Endothelial cell of umbilical vein (primary cell): ENCODE measurements at regions not wholly inside any gene's neighbourhood (a gene's known extent, or its start where the extent isn't known, plus 50 kb on each side); places are given as distances from the start of the nearest gene placed in this dataset.

Source experiments
- BruUV-seq: library from RNA; stranded (reverse); fragments of 400-500 nt; replicated peaks from 2 replicates; lab custom pipeline; 2021; lab: Mats Ljungman, UMichigan
- CTCF ChIA-PET: fragments of 300-600, 350-600 bp; sonication (Branson Sonifier 250); formaldehyde crosslinking; loops from one replicate; lab custom pipeline; 2021; ENCODE audit warnings: antibody characterized with exemption, inconsistent platforms; lab: Charles Lee
- POLR2A ChIA-PET: fragments of 300-600, 350-600 bp; sonication (Branson Sonifier 250); formaldehyde crosslinking; loops from one replicate; lab custom pipeline; 2021; ENCODE audit warnings: antibody characterized with exemption, inconsistent platforms; lab: Charles Lee
- DNase-seq: peaks from one replicate; pipeline ENCODE4 v3.0.0-alpha.2; 2011; ENCODE audit warnings: low read depth, low spot score
- FAIRE-seq: peaks from 2 replicates; lab custom pipeline; 2011; peaks lifted over from hg19 to GRCh38; lab: Jason Lieb, UNC
- H2AFZ ChIP-seq: 2 replicates; pipeline ENCODE4 v1.6.0; 2012; ENCODE audit warnings: low read depth, low read length, control low read depth, inconsistent platforms
- H3K27ac ChIP-seq: 2 replicates; pipeline ENCODE4 v1.5.1; 2011; ENCODE audit warnings: low read depth, mild to moderate bottlenecking, control low read depth, low read length, moderate library complexity; ENCODE audit not compliant: insufficient read depth
- H3K27me3 ChIP-seq, 2 experiments: 2 replicates each; pipeline versions ENCODE4 v1.6.0 to v1.6.1; 2011; ENCODE audit warnings: low read length in 2 of 2, mixed read lengths in 1 of 2; ENCODE audit not compliant: control insufficient read depth in 2 of 2, insufficient read depth in 2 of 2
- H3K36me3 ChIP-seq, 2 experiments: 2 replicates in 1 of 2; 3 replicates in 1 of 2; pipeline ENCODE4 v1.5.1; 2011; ENCODE audit warnings: low read length in 2 of 2, mild to moderate bottlenecking in 1 of 2, moderate library complexity in 1 of 2; ENCODE audit not compliant: control insufficient read depth in 2 of 2, insufficient read depth in 2 of 2; ENCODE audit errors: extremely low read depth in 1 of 2
- H3K4me1 ChIP-seq: 3 replicates; pipeline ENCODE4 v1.5.1; 2011; ENCODE audit warnings: mild to moderate bottlenecking, low read length; ENCODE audit not compliant: control insufficient read depth, insufficient read depth; ENCODE audit errors: extremely low read depth
- H3K4me2 ChIP-seq: 2 replicates; pipeline ENCODE4 v1.6.1; 2011; ENCODE audit warnings: low read length, control low read depth, mixed read lengths; ENCODE audit not compliant: insufficient read depth
- H3K4me3 ChIP-seq, 3 experiments: fragments of 200-600 bp in 1 of 3; sonication (generic), shearing (Covaris generic) in 1 of 3; replicated peaks in 1 of 3; 2 replicates each; pipeline ENCODE4 v1.5.1; 2011 to 2016; ENCODE audit warnings: control low read depth in 3 of 3, low read length in 3 of 3, mild to moderate bottlenecking in 2 of 3, inconsistent platforms in 1 of 3, low read depth in 1 of 3, moderate library complexity in 1 of 3; ENCODE audit not compliant: insufficient read depth in 1 of 3
- H3K79me2 ChIP-seq: 2 replicates; pipeline ENCODE4 v1.6.0; 2012; ENCODE audit warnings: low read length, inconsistent platforms; ENCODE audit not compliant: control insufficient read depth, insufficient read depth
- H3K9ac ChIP-seq: replicated peaks from 2 replicates; pipeline ENCODE3; 2011; ENCODE audit warnings: low read length, control low read depth; ENCODE audit not compliant: insufficient read depth; ENCODE audit errors: extremely low read depth
- H3K9me1 ChIP-seq: replicated peaks from 3 replicates; pipeline ENCODE4 v1.6.0; 2011; ENCODE audit warnings: mild to moderate bottlenecking, low read length; ENCODE audit not compliant: control insufficient read depth, insufficient read depth; ENCODE audit errors: extremely low read depth
- H3K9me3 ChIP-seq: replicated peaks from 2 replicates; pipeline ENCODE4 v1.5.1; 2012; ENCODE audit warnings: low read length, inconsistent platforms; ENCODE audit not compliant: control insufficient read depth, insufficient read depth
- H4K20me1 ChIP-seq: replicated peaks from 2 replicates; pipeline ENCODE3; 2011; ENCODE audit warnings: mild to moderate bottlenecking, low read length; ENCODE audit not compliant: control insufficient read depth, insufficient read depth; ENCODE audit errors: extremely low read depth
- EZH2 ChIP-seq: IDR thresholded peaks from 2 replicates; pipeline ENCODE4 v1.6.1; 2012; ENCODE audit warnings: borderline replicate concordance, low read depth, mild to moderate bottlenecking, moderate library complexity, low read length, inconsistent platforms; ENCODE audit not compliant: severe bottlenecking
- FOS ChIP-seq: IDR thresholded peaks from 2 replicates; pipeline ENCODE4 v1.6.1; 2011; ENCODE audit warnings: mild to moderate bottlenecking, low read length, moderate library complexity, borderline replicate concordance; ENCODE audit not compliant: insufficient read depth
- GATA2 ChIP-seq: IDR thresholded peaks from 2 replicates; pipeline ENCODE4 v1.7.0; 2011; ENCODE audit warnings: low read depth, mild to moderate bottlenecking, moderate library complexity, mixed read lengths, low read length; ENCODE audit not compliant: insufficient read length, insufficient read depth
- JUN ChIP-seq: IDR thresholded peaks from 2 replicates; pipeline ENCODE4 v1.6.1; 2011; ENCODE audit warnings: borderline replicate concordance, low read depth; ENCODE audit not compliant: insufficient read length, insufficient read depth
- MYC ChIP-seq: IDR thresholded peaks from one replicate; pipeline ENCODE4 v1.6.1; 2011; ENCODE audit warnings: mild to moderate bottlenecking, low read depth, low read length
- POLR2A ChIP-seq: IDR thresholded peaks from 2 replicates; pipeline ENCODE4 v1.6.1; 2012; ENCODE audit warnings: low read depth, mild to moderate bottlenecking, control low read depth, low read length
- POLR2AphosphoS5 ChIP-seq: IDR thresholded peaks from 2 replicates; pipeline ENCODE4 v1.6.1; 2012; ENCODE audit warnings: low read depth, mild to moderate bottlenecking, control low read depth, low read length, moderate library complexity; ENCODE audit not compliant: insufficient read depth
- dilution Hi-C: fragments of 300-500 bp; cut with MboI; formaldehyde crosslinking; loops from one replicate; pipeline ENCODE4 v1.15.0; 2019; ENCODE audit warnings: low sequenced_read_pairs; ENCODE audit not compliant: extremely low pct_ligation_motif_present
- intact Hi-C: fragments of 100-400 bp; cut with micrococcal nuclease; formaldehyde crosslinking; loops from one replicate; pipeline ENCODE4 v1.10.0; 2022
- TF ChIP-seq, protein P1 (sequence below), 2 donors: IDR thresholded peaks; 1 replicate in 1 of 2; 2 replicates in 1 of 2; pipeline ENCODE4 v1.5.1; 2011; ENCODE audit warnings: low read length in 2 of 2, mild to moderate bottlenecking in 2 of 2, moderate library complexity in 2 of 2, control low read depth in 1 of 2, inconsistent platforms in 1 of 2, low read depth in 1 of 2; ENCODE audit not compliant: insufficient read depth in 1 of 2; ENCODE audit errors: extremely low read depth in 1 of 2
- TF ChIP-seq, protein P2 (sequence below): IDR thresholded peaks from 2 replicates; pipeline ENCODE4 v1.6.1; 2011; ENCODE audit not compliant: insufficient read depth, insufficient read length

DNA sequence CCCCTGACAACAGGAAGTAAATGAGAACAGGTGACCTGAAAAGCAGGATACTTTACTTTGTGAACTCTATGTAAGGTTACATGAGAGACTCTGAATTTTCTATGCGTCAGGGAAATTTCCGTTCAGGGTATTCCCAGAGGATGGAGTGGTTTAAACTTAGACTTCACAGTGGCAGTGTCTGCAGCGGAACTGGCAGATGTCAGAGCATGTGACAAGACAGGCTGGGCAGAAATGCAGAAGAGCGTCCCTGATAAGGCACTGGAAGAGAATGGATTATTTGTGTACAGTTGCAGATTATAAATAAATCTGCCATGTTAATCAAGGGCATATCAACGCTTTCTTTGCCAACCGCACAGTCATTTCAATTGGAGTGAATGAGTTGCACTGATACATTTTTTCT, 598.4 kb upstream of the ZNF717 start:
- POLR2A ChIA-PET: no interaction called here
- dilution Hi-C loops: no loop called here

More for the DNA sequence above, 598.4 kb upstream of the ZNF717 start:
- Histone ChIP-seq H3K9ac (no peak overlapping the region), H2AFZ (no peak overlapping the region), H3K36me3 (no peaks in the 10 kb centered on the region), H3K4me2 (no peak overlapping the region), H3K9me1 (no peaks in the 10 kb centered on the region), H3K4me3 (no peak overlapping the region), H3K4me1 (no peaks in the 10 kb centered on the region), H3K79me2 (no peaks in the 10 kb centered on the region), H3K27ac (no peak overlapping the region), H3K9me3 (peaks cover 2% of the 10 kb centered on the region), H3K27me3 (no peaks in the 10 kb centered on the region), H4K20me1 (no peaks in the 10 kb centered on the region)
- no TSS peak for BruUV-seq
- FAIRE-seq: no peak
- no peak for DNase-seq
- CTCF ChIA-PET: no interaction called here
- no peak for TF ChIP-seq JUN
- TF ChIP-seq MYC: no peak
- TF ChIP-seq, protein P1, sequence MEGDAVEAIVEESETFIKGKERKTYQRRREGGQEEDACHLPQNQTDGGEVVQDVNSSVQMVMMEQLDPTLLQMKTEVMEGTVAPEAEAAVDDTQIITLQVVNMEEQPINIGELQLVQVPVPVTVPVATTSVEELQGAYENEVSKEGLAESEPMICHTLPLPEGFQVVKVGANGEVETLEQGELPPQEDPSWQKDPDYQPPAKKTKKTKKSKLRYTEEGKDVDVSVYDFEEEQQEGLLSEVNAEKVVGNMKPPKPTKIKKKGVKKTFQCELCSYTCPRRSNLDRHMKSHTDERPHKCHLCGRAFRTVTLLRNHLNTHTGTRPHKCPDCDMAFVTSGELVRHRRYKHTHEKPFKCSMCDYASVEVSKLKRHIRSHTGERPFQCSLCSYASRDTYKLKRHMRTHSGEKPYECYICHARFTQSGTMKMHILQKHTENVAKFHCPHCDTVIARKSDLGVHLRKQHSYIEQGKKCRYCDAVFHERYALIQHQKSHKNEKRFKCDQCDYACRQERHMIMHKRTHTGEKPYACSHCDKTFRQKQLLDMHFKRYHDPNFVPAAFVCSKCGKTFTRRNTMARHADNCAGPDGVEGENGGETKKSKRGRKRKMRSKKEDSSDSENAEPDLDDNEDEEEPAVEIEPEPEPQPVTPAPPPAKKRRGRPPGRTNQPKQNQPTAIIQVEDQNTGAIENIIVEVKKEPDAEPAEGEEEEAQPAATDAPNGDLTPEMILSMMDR (IDR thresholded peaks at IDR 0.05; ENCODE audit: extremely low read depth in 1 of 2, insufficient read depth in 1 of 2, low read depth in 1 of 2, low read length in 2 of 2): no peak
- TF ChIP-seq GATA2: no peak
- no peak for TF ChIP-seq POLR2A
- TF ChIP-seq, protein P2, sequence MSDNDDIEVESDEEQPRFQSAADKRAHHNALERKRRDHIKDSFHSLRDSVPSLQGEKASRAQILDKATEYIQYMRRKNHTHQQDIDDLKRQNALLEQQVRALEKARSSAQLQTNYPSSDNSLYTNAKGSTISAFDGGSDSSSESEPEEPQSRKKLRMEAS: no peak
- TF ChIP-seq FOS: no peak
- no peak for TF ChIP-seq POLR2AphosphoS5
- no peak for TF ChIP-seq EZH2
- intact Hi-C loops: no loop called here
